Fibroblast of peridontal ligament (primary cell): ENCODE measurements at regions not wholly inside any gene's neighbourhood (a gene's known extent, or its start where the extent isn't known, plus 50 kb on each side); places are given as distances from the start of the nearest gene placed in this dataset.
"Not testable (repeated sequence)": the region's sequence is repeated elsewhere in the genome, so short reads cannot be mapped to it uniquely, and the experiment has no call there.

Source experiments
- DNase-seq: peaks from one replicate; pipeline ENCODE4 v3.0.0-alpha.2; 2010; ENCODE audit errors: extremely low read depth

DNA sequence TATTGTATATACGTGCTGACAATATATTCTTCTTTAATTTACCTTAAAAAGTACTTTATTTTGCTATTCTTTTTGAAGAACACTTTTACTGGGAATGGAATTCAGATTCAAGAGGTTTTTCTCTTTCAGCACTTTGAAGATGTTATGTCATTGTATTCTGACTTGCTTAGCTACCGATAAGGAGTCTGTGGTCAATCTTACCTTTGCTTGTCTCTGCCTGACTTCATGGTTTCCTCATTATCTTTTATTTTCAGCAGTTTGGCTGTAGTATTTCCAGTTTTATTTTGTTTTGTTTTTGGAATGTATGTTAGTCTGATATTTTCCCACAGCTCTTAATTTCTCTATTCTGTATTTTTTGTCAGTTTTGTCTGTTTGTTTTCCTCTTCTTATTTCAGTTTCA is 187.9 kb upstream of the SMIM30 start:
- no peak for DNase-seq

- DNase-seq, result no peak
These were observed 185.8 kb upstream of the SMIM30 start for GRCh38 chr7:113304104-113304503.

DNA sequence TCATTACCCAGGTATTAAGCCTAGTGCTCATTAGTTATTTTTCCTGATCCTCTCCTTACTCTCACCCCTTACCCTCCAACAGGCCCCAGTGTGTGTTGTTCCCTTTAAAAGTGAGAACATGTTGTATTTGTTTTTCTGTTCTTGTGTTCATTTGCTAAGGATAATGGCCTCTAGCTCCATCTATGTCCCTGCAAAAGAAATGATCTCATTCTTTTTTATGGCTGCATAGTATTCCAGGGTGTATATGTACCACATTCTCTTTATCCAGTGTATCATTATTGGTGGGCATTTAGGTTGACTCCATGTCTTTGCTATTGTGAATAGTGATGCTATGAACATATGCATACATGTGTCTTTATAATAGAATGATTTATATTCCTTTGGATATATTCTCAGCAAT is 185.0 kb upstream of the SMIM30 start:
- DNase-seq, result not testable (repeated sequence)

DNA sequence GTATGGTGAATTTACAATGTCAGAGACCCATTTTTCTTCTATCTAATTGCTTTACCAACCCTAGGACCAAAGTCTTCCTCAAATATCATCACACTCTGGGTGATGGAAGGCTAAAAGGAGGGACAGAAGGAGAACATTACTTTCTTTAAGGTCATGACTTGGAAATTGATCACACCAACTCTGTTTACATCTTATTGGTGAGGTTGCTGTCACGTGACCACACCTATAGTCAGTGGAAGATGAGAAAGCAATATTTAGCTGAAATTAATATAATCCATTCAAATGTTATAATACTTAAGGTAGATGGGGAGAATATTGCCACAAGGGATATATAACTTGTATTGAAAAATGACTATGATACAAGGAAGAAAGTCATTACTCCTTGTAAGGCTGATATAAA is 183.6 kb upstream of the SMIM30 start:
- DNase-seq, result no peak

GRCh38 chr7:113301141-113301540 is 182.8 kb upstream of the SMIM30 start:
- no peak for DNase-seq

DNA sequence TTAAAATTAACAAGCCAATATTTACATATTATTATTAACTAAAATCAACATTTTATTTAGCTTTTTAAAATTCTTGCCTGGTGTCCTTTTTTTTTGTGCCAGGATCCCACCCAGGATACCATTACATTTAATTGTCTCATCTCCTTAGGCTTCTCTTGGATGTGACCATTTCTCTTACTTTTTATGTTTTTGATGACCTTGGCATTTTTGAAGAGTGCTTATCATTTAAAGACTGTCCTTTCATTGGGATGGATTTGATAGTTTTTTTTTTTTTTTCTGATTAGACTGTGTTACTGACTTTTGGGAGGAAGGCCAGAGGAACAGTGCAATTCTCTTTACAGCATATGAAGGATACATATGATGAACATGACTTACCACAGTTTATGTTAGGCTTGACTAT is 181.4 kb upstream of the SMIM30 start:
- no peak for DNase-seq

GRCh38 chr7:113298501-113298900 is 180.1 kb upstream of the SMIM30 start:
- DNase-seq, result no peak

- no peak for DNase-seq
These were observed 176.4 kb upstream of the SMIM30 start for GRCh38 chr7:113294750-113295149.

- no peak for DNase-seq
These were observed 173.8 kb upstream of the SMIM30 start for GRCh38 chr7:113292105-113292504.

DNA sequence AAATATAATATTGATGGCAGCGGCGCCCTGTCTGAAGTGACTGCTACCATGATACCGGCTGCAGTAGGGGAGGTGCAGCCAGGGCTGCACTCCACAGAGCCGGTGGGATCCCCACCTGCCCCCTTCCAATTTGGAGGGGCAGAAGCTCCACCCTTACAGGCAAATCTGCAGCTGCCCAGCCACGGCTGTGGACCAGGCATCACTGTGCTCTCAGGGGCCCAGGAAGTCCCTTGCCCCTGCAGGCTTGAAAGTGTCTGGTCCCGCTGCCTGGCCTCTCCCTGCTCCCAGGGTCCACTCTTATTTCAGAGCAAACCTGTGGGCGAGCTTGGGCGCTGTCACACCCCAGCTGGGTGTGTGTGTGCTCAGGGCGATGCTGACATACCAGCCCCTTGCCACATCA is 172.7 kb upstream of the SMIM30 start:
- DNase-seq, result no peak

DNA sequence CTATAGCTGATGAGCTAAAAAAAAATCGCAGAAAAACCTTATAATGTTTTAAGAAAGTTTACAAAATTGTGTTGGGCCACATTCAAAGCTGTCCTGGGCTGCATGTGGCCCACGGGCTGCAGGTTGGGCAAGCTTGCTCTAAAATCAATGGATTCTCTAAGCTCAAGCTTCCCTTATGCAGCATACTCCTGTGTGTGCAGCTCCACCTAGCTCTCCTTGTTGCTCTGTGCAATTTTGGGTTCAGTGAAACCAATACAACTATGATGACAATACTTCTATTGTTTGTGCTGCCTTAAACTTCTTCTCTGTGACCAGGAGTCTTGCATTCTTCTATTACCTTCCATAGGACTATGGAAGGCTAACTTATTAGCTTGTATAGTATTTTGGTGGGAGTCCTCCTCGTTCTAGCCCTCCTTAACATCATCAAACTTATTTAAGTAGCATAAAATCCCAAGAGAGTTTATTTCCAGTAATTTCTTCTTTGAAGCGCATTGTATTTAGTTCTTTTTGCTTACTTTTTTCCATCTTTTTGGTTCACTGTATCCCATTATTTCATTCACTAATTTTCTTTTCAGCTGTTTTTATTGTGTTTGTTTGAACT is 170.9 kb upstream of the SMIM30 start:
- DNase-seq, result peak; percentile 76

DNA sequence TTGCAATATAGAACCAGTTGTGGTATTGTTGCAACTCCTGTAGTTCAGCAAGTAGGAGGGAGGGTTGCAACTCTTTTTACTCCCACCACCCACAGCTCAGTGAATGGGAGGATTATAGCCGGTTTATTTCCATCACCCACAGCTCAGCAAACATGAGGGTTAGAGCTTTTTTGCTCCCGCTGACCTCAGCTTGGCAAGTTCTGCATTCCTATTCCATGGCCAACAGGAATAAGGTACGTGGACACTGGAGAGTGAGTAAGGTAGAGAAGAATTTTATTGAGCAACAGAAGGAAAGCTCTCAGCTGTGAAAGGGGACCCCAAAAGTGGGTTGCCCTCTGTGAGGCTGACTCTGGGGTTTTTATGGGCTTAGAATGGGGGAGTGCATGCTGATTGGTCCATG is 167.1 kb upstream of the SMIM30 start:
- no peak for DNase-seq

GRCh38 chr7:113283861-113284260 is 165.5 kb upstream of the SMIM30 start:
- peak; percentile 66 for DNase-seq

GRCh38 chr7:113282875-113283274 is 164.5 kb upstream of the SMIM30 start:
- no peak for DNase-seq

- DNase-seq, result no peak
These were observed 162.9 kb upstream of the SMIM30 start for GRCh38 chr7:113281223-113281622.

GRCh38 chr7:113279256-113279655 is 160.9 kb upstream of the SMIM30 start:
- DNase-seq, result no peak

DNA sequence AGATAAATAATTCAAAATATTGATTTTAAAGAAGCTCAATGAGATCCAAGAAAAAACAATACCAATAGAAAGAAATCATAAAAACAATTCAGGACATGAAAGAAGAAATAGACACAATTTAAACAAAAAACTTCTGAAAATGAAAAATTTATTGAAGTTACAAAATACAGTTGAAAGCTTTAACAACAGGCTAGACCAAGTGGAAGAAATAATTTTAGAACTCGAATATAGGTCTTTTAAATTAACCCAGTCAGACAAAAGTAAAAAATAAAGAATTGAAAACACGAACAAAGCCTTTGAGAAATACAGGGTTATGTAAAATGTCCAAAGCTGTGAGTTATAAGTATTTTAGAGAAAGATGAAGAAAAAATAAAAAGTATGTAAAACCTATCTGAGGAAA is 152.4 kb upstream of the SMIM30 start:
- DNase-seq, result no peak

DNA sequence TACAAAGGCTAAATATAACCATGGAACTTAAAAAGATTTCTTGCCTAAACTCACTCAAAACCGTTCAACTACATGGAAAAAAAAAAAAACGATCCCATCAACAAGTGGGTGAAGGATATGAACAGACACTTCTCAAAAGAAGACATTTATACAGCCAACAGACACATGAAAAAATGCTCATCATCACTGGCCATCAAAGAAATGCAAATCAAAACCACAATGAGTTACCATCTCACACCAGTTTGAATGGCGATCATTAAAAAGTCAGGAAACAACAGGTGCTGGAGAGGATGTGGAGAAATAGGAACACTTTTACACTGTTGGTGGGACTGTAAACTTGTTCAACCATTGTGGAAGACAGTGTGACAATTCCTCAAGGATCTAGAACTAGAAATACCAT is 151.2 kb upstream of the SMIM30 start:
- not testable (repeated sequence) for DNase-seq

- DNase-seq, result no peak
These were observed 150.4 kb upstream of the SMIM30 start for GRCh38 chr7:113268757-113269156.

DNA sequence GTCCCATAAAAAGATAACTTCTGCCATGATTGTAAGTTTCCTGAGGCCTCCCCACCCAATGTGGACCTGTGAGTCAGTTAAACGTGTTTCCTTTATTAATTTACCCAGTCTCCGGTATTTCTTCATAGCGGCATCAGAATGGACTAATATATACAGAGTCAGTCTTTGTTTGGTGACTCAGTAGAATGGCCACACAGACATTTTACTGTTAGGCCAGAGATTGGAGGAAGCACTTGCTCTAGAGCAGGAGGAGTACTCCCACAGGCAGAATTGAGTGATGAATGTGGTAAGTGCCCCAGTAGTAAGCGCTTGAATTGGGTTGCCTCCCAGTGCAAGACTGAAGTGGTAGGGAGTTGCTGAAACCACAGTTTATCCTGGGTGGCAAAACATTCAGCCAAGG is 149.5 kb upstream of the SMIM30 start:
- DNase-seq, result peak; percentile 42

- DNase-seq, result peak; percentile 45
These were observed 148.9 kb upstream of the SMIM30 start for GRCh38 chr7:113267271-113267670.

- DNase-seq, result no peak
These were observed 145.4 kb upstream of the SMIM30 start for GRCh38 chr7:113263749-113264148.

DNA sequence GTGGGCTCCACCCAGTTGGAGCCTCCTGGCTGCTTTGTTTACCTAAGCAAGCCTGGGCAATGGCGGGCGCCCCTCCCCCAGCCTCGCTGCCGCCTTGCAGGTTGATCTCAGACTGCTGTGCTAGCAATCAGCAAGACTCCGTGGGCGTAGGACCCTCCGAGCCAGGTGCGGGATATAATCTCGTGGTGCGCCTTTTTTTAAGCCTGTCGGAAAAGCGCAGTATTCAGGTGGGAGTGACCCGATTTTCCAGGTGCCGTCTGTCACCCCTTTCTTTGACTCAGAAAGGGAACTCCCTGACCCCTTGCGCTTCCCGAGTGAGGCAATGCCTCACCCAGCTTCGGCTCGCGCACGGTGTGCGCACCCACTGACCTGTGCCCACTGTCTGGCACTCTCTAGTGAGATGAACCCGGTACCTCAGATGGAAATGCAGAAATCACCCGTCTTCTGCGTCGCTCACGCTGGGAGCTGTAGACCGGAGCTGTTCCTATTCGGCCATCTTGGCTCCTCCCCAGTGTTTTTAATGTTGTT is 144.9 kb upstream of the SMIM30 start:
- not testable (repeated sequence) for DNase-seq

DNA sequence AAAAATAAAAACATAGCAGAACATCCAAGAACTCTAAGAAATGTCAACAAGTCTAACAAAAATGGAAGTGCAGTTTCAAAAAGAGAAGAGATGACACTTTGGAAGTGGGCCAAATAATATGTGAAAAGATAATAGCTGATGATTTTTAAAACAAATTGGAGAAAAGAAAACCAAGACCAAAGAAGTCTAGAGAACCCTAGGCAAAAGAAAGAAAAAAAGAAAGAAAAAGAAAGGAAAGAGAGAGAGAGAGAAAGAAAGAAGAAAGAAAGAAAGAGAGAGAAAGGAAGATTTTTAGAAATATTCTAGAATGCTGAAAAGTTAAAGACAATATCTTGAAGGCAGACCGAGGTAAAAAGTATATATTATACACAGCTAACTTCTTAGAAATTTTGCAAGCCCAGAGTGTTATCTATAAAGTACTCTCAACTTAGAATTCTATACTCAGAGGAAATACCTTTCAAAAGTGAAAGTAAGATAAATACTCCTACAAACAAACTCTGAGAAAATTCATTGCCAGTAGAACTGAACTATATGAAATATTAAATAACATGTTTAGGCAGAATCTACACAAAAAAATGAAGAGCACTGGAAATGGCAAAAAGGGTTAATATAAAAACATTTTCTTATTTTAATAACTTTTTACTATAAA is 138.7 kb upstream of the SMIM30 start:
- peak; percentile 12 for DNase-seq
